GM21526 (cell line): ENCODE measurements at regions not wholly inside any gene's neighbourhood (a gene's known extent, or its start where the extent isn't known, plus 50 kb on each side); places are given as distances from the start of the nearest gene placed in this dataset.

ENCODE experiments used
- ATAC-seq: cut with Tn5 transposase; IDR thresholded peaks from one replicate; pipeline ENCODE4 v1.9.1; 2021; ENCODE audit warnings: moderate library complexity; ENCODE audit not compliant: unreplicated experiment, low FRiP score

- no peak for ATAC-seq
Observed at GRCh38 chr16:6692874-6693273, 639.8 kb upstream of the RBFOX1 start.

- ATAC-seq: no peak
Observed at GRCh38 chr16:6690741-6691140, 641.9 kb upstream of the RBFOX1 start.

DNA sequence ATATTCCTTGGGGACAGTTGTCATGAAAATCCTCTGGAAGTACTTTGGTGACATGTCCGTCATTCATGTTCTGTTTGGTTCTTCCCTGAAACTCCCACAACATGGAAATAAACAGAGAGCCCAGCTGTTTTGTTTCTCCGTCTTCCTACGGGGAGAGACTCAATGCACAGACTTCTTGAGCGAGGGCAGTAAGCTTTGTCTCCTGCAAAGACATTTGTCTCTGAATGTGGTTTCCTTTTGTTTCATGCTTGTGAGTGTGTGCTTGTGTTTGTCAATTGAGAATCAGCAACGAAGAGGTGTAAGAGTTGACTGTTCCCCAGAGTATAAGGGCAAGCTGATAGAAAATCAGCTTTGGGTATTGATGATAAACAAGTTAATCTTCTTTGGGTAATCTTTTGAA lies 643.0 kb upstream of the RBFOX1 start:
- no peak for ATAC-seq

DNA sequence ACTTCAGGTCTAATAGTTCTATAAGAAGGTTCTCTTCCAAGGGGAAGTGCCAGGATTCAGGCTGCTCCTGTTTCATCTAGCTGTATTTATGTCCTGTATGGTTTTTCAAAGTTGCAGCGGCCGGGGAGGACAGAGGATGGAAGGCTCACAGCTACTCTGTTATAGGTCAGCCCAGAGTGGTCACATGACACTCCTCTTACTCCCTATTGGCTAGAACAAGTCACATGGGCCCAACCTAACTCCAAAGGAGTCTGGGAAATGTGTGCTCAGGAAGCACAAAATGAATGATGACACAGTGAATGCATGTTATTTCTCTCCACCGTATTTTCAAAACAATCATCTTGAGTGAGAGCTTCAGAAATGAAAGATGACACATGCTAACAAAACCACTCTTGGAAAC lies 645.1 kb upstream of the RBFOX1 start:
- no peak for ATAC-seq

DNA sequence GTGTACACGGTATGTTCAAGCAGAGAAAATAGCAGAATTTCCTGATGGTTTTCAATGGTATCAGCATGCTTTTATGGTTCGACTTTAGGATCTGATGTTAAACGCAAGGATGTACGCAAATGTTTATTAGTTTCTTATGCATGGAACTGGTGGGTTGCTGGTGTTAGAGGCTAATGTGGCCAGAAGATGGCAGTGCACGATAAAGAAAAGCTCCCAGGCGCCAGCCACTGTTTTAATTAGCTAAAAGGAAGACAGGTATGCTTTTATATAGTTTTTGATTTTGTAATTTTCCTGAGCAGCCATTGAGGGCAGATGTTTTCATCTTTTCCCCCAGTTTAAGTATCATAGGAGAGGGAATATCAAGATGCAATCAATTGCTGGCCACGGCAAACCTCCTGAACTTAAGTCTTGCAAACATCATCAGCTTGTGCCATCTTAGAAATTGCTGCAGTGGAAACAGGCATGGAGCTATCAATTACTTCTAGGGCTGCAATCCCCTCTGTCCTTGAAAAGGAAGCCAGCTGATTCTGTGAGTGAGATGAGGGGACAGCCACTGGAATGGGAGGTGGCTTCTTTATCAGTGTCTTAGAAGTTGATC lies 648.5 kb upstream of the RBFOX1 start:
- ATAC-seq: no peak

- ATAC-seq: no peak
Observed at GRCh38 chr16:6682142-6682811, 650.4 kb upstream of the RBFOX1 start.

DNA sequence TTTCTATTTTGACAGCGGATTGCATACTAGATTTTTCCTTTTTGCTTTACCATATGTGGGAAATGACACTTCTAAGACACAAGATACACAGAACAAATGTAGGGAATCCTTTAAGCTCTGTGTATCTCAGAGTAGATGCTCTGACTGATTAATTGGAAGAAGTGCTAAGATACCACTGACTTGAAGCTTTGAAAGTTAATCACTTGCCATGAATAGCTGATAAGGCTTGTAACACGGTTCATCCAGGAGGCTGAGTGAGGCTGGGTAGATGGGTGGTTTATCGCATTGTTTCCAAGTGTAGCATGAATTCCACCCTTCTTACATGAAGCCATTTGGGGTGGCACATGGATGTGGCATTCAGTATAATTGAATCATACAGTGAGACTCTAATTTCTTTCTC lies 654.1 kb upstream of the RBFOX1 start:
- no peak for ATAC-seq

DNA sequence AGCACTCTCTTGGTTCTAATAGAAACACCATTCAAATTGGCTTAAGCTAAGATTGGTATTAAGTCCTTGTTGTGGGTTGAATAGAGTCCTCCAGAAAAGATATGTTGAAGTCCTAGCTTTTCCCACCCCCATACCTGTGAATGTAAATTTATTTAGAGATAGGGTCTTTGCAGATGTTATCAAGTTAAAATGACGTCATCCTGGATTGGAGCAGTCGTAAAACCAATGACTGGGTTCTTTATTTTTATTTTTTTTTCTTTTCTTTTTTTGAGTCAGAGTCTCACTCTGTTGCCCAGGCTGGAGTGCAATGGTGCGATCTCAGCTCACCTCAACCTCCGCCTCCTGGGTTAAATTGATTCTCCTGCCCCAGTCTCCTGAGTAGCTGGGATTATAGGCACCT lies 658.6 kb upstream of the RBFOX1 start:
- ATAC-seq: no peak

DNA sequence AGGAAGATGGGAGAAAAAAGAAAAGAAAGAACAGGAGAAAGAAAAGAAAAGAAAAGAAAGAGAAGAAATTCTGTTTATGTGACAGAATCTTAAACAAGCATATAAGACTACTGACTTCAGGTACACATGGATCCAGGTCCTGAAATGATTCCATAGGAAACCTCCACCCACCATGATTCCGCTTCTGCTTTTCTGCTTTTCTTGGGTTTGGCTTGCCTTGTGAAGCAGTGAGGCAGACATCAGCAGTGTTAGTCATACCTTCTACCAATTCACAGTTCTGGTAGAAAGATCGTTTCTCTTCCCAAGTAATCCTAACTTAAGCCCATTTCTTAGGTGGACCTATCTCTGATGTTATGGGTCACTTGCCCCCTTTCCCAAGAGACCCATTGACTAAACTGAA lies 660.1 kb upstream of the RBFOX1 start:
- ATAC-seq: no peak

DNA sequence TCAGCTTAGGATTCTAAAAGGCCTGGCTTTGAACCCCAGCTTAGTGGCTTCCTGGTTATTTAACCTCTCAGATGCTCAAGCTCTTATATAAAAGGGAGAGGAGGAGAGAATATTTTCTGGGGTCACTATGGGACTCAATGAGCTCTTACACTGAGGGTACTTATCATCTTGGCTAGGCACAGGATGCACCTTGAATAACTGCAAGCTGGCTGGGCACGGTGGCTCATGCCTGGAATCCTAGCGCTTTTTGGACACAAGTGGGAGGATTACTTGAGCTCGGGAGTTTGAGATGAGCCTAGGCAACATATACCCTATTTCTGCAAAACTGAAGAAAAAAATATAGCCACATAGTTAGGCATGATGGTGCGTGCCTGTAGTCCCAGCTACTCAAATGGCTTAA lies 665.3 kb upstream of the RBFOX1 start:
- ATAC-seq: no peak

GRCh38 chr16:6665126-6665525 lies 667.5 kb upstream of the RBFOX1 start:
- ATAC-seq: no peak

DNA sequence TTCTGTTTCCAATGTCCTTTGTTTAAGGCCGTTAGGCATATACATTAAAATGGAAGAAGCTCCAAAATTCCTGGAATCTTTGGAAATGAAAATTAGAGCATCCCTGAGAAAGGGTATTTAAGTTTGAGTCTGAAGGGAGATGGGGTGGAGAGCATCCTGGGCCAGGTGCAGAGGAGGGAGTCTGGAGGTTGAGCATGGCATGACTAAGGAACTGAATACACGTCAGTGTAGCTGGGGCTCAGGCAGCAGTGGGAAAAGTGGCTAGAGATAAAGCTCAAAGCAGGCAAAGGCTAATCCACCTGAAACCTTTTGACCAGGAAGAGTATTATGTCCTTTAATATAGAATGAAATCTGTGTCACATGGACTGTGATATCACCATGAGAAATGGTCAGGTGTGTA lies 669.0 kb upstream of the RBFOX1 start:
- no peak for ATAC-seq

DNA sequence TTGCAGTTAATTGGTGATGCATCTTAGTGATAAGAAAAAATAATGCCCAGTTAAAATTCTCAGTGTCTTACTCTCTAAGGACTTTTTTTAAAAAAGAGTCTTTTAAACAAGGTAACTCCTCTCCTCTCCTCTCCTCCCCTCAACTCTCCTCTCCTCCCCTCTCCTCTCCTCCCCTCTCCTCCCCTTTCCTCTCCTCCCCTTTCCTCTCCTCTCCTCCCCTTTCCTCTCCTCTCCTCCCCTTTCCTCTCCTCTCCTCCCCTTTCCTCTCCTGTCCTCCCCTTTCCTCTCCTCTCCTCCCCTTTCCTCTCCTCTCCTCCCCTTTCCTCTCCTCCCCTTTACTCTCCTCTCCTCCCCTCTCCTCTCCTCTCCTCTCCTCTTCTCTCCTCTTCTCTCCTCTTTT lies 675.9 kb upstream of the RBFOX1 start:
- ATAC-seq: no peak

GRCh38 chr16:6646891-6647290 lies 685.8 kb upstream of the RBFOX1 start:
- ATAC-seq: no peak

DNA sequence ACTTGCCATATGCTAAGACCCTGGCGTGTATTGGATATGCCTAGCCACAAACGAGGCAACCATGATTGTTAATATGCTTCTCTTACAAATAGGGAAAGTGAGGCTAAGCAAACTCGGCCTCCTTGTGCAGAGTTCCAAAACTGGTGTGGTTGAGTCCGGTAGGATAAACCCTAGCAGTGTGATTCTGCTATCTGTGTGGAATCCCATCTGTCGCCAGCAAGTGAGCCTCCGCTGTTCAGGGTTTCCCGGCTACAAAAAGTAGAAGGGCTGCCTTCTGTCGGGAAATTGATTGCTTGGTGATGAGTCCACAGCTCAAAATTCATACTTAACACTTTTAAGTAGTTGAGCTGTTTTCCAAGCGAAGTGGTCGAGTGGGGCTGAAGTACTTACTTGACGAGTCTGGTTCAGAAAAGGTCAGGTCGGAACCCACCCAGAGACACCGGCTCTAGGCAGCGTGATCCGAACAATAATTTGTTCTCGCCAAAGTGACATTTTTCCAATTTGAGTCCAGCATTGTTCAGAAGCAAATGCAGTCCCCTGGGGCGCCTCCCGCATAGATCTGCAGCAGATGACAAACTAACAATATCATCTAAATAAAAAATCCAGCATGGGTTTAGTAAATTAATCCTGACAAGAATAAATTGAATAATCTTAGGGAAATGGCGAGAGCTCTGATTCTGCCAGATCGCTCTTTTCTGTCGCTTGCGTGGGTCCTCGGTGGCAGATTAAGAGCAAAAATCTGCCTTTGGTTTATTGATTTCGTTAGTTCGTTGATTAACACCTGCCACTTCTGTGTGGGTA lies 686.7 kb upstream of the RBFOX1 start:
- ATAC-seq: no peak

DNA sequence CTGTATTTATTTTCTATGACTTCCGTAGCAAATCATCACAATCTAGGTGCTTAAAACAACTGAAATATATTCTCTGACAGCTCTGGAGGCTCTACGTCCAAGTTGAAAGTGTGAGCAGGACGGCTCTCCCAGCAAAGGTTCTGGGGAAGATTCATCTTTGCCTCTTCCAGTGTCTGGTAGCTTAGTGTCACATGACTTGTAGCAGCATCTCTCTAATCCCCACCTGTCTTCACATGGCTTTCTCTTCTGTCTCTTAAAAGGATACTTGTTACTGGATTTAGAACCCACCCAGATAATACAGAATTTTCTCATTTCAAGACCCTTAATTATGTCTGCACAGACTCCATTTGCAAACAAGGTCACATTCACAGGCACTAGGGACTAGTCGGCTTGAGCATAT lies 687.7 kb upstream of the RBFOX1 start:
- no peak for ATAC-seq

DNA sequence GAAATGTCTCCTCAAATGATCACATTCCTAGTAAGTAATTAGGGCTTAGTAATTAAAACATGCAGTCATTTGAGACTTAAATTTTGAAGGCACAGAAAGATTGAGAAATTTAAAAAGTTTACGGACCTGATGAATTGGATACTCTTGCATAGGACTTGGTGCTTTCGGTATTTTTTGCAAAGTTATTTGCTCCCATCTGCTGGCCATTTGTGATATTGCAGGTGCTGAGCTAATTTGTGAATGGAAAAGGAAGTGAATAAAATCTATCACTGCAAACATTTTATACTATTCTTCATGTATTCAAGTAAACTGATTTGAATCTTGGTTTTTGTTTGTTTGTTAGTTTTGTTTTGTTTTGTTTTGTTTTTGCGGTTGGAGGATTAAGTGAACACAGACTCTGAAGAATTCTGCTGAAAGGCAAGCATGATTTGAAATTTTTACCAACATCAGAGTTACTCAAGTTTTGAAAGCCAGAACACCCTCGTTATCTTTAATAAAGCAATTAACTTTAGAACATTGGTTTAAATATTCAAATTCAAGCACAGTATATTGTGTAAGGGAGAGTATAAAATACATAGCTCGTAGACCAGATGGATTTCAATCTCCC lies 689.5 kb upstream of the RBFOX1 start:
- no peak for ATAC-seq

GRCh38 chr16:6642271-6642670 lies 690.4 kb upstream of the RBFOX1 start:
- no peak for ATAC-seq

- no peak for ATAC-seq
Observed at GRCh38 chr16:6641091-6641490, 691.6 kb upstream of the RBFOX1 start.

- ATAC-seq: no peak
Observed at GRCh38 chr16:6636457-6636856, 696.2 kb upstream of the RBFOX1 start.

GRCh38 chr16:6634151-6634550 lies 698.5 kb upstream of the RBFOX1 start:
- ATAC-seq: no peak
